Type B pancreatic cell (in vitro differentiated cells): ENCODE measurements at regions not wholly inside any gene's neighbourhood (a gene's known extent, or its start where the extent isn't known, plus 50 kb on each side); places are given as distances from the start of the nearest gene placed in this dataset.

Experiments used
- DNase-seq: peaks from one replicate; pipeline ENCODE4 v3.0.0; 2021; ENCODE audit warnings: mixed read lengths; ENCODE audit not compliant: unreplicated experiment; ENCODE audit errors: extremely low spot score
- H3K27ac Mint-ChIP-seq: 2 replicates; pipeline ENCODE4 v1.8.0; 2021; ENCODE audit warnings: mild to moderate bottlenecking, mixed read lengths
- H3K27me3 Mint-ChIP-seq: 2 replicates; pipeline ENCODE4 v1.8.0; 2021; ENCODE audit warnings: mixed read lengths
- H3K36me3 Mint-ChIP-seq: 2 replicates; pipeline ENCODE4 v1.8.0; 2021; ENCODE audit warnings: mixed read lengths
- H3K4me1 Mint-ChIP-seq: one replicate; pipeline ENCODE4 v1.8.0; 2021; ENCODE audit warnings: mixed read lengths; ENCODE audit not compliant: unreplicated experiment
- H3K4me3 Mint-ChIP-seq: 2 replicates; pipeline ENCODE4 v1.8.0; 2021; ENCODE audit warnings: mild to moderate bottlenecking, mixed read lengths
- H3K9me3 Mint-ChIP-seq: 2 replicates; pipeline ENCODE4 v1.8.0; 2021; ENCODE audit warnings: mixed read lengths
- CTCF ChIP-seq: fragments of 200-600 bp; sonication (generic); conservative IDR thresholded peaks from 2 replicates; pipeline ENCODE4 v1.5.0; 2021; ENCODE audit warnings: antibody characterized with exemption, mild to moderate bottlenecking

DNA sequence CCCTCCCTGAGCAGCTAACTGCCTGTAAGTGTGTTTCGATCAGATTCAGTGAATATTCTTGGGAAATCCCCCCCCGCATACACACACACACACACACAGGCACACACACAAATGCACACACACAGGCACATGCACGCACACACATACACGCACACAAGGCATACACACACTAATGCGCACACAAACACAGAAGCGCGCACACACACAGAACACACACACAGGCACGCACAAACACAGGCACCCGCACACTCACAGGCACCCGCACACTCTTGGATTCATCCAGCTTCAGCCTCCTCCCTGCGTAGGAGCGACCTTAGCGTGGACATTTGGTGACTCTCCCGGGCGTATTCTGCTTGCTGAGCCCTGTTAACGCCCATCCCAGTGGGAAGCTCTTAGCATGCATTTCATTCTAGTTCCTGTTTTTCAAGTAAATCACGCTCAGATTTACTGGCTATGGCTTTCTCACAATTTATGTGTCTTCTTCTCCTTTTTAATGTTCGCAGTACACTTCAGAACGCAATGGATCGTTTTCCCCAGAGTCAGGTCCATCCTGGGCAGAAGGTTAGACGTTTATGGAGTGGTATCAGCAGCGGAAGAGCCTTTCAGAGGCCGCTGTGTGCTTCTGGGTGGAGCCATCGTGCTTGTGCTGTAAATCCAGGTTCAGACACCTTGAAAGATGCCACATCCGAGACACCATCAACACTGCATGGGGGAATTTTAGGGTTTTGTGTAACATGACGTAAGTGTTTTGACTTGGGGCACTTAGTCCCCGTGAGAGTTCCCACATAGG is 656.6 kb downstream of the GALR1 start:
- no peak overlapping the region for H3K4me3 Mint-ChIP-seq
- no peak for TF ChIP-seq CTCF
- no peaks in the 10 kb centered on the region for H3K4me1 Mint-ChIP-seq
- H3K27me3 Mint-ChIP-seq = peaks cover 16% of the 10 kb centered on the region
- no peak for DNase-seq
- H3K36me3 Mint-ChIP-seq = no peaks in the 10 kb centered on the region
- no peaks in the 10 kb centered on the region for H3K9me3 Mint-ChIP-seq
- H3K27ac Mint-ChIP-seq = no peak overlapping the region

GRCh38 chr18:77910347-77910746 is 660.7 kb downstream of the GALR1 start:
- Mint-ChIP-seq H3K9me3 (no peaks in the 10 kb centered on the region), H3K27me3 (peaks cover 35% of the 10 kb centered on the region), H3K36me3 (no peaks in the 10 kb centered on the region), H3K4me3 (no peak overlapping the region), H3K27ac (no peak overlapping the region), H3K4me1 (no peaks in the 10 kb centered on the region)
- DNase-seq = no peak
- TF ChIP-seq CTCF = no peak

DNA sequence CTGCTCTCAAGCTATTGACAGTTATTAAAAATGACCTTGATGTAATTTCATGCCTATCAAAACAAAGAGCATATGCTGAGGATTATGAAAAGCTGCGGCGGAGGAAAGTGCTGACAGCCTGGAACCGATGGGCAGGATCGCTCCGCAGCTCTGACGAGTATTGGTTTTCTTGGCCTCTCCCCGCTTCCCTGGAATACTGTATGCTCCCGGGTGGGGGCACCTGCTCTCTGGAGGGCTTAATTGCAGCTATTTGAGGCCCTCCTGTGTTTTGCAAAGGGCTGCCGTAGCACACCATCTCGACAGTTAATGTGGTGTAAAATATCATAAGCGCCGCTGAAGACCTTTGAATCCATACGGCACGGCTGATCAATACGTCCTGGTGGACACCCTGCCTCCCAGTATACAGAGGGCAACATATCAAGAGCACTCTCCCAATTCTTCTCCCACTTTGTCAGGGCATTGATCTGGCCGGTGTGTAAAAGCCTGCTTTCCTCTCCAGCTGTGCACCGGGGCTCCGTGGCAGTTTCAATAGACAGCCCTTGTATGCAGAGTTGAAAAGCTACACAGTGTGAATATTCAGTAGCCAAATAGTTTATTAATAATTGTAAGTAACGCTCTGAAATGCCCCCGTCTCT is 662.4 kb downstream of the GALR1 start:
- H3K9me3 Mint-ChIP-seq = no peaks in the 10 kb centered on the region
- no peak for DNase-seq
- no peak overlapping the region for H3K27ac Mint-ChIP-seq
- peak overlapping the region; percentile 26 for H3K4me3 Mint-ChIP-seq
- TF ChIP-seq CTCF = no peak
- peaks cover 4% of the 10 kb centered on the region for H3K4me1 Mint-ChIP-seq
- H3K36me3 Mint-ChIP-seq = no peaks in the 10 kb centered on the region
- peaks cover 30% of the 10 kb centered on the region for H3K27me3 Mint-ChIP-seq

DNA sequence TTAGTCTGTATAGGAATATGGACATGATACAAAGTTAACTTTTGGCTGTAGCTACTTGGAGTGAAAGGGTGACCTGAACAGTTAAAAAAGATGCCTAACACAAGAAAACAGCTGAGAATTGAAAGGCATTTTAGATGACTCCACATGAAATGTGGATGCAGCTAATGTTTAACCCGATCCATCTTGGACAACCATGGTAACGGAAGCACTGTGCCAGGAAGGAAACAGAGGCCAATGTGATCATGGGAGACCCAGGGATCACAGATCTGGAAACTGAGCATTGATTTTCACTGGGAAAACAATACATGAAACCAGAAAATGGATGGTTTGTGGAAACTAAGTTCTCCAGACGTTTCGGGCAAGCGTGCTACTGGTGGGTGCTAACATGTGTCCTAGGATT is 669.1 kb downstream of the GALR1 start:
- peaks cover 8% of the 10 kb centered on the region for H3K4me1 Mint-ChIP-seq
- H3K4me3 Mint-ChIP-seq = no peak overlapping the region
- no peak overlapping the region for H3K27ac Mint-ChIP-seq
- TF ChIP-seq CTCF = no peak
- no peak for DNase-seq
- H3K36me3 Mint-ChIP-seq = no peaks in the 10 kb centered on the region
- no peaks in the 10 kb centered on the region for H3K9me3 Mint-ChIP-seq
- H3K27me3 Mint-ChIP-seq = peaks cover 4% of the 10 kb centered on the region

- Mint-ChIP-seq H3K27ac (no peak overlapping the region), H3K36me3 (no peaks in the 10 kb centered on the region), H3K27me3 (no peaks in the 10 kb centered on the region), H3K9me3 (no peaks in the 10 kb centered on the region), H3K4me1 (peaks cover 8% of the 10 kb centered on the region), H3K4me3 (no peak overlapping the region)
- no peak for TF ChIP-seq CTCF
- DNase-seq = no peak
Observed at GRCh38 chr18:77919923-77920322, 670.3 kb downstream of the GALR1 start.
